ENCODE measurements at regions not wholly inside any gene's neighbourhood (a gene's known extent, or its start where the extent isn't known, plus 50 kb on each side); places are given as distances from the start of the nearest gene placed in this dataset.
A peak's percentile ranks its signal among the peaks of the same experiment; 100 is the strongest.

DNA sequence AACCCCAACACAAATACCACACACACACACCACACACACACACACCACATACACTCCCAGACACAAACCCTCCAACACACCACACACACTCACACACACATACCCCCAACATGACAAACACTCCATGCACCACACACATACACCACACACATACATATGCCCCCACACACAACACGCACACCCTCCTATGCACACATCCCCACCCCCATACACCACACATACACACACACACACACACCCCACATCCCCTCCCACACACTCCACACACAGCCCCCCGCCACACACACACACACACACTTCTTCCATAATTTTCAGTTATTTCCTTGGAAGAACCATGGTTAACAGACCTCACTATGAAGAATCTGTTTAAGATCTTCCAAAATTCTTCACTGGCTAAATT, 173.5 kb upstream of the KCNIP4 start:
- no peak overlapping the region for H3K4me2 ChIP-seq (ENCODE audit: insufficient read depth, low read length, poor library complexity, severe bottlenecking)
- H2BK5ac ChIP-seq (ENCODE audit: low read length): no peak overlapping the region
- peaks cover 0 to 2% of the 10 kb centered on the region in 2 donors for H3K9me3 ChIP-seq (replicated peaks in 1 of 2; ENCODE audit: control insufficient read depth in 2 of 2, insufficient read depth in 1 of 2, low read depth in 1 of 2, low read length in 2 of 2)
- WGBS, 2 donors (ENCODE audit: extremely low coverage in 2 of 2, insufficient read length in 2 of 2, insufficient replicate concordance in 1 of 2): no CpG with 5 or more reads among the region's 2 CpGs
- no peak overlapping the region for H2BK12ac ChIP-seq (ENCODE audit: low read length)
- no peaks in the 10 kb centered on the region for H3K27me3 ChIP-seq (ENCODE audit: control insufficient read depth in 3 of 3, insufficient read depth in 3 of 3, low read depth in 1 of 3, low read length in 3 of 3)
- no peak overlapping the region for H3K14ac ChIP-seq (ENCODE audit: low read length)
- H3K4ac ChIP-seq (ENCODE audit: low read length): no peak overlapping the region
- no peak overlapping the region for H3K27ac ChIP-seq (replicated peaks; ENCODE audit: low read length)
- H3K79me1 ChIP-seq (ENCODE audit: low read depth, low read length): no peaks in the 10 kb centered on the region
- no peak overlapping the region for H3K9ac ChIP-seq (ENCODE audit: low read depth, low read length, poor library complexity)
- H4K91ac ChIP-seq (ENCODE audit: low read depth, low read length, poor library complexity): no peak overlapping the region
- H2BK120ac ChIP-seq (ENCODE audit: low read depth, low read length): no peak overlapping the region
- DNase-seq (ENCODE audit: low spot score): no peak
- no peak overlapping the region for H3K23ac ChIP-seq (ENCODE audit: low read depth, low read length, poor library complexity)
- no peaks in the 10 kb centered on the region for H3K4me1 ChIP-seq (ENCODE audit: control insufficient read depth in 2 of 2, insufficient read depth in 1 of 2, low read depth in 1 of 2, low read length in 2 of 2)
- H3K18ac ChIP-seq (ENCODE audit: low read length): no peak overlapping the region
- no peak overlapping the region for H2BK15ac ChIP-seq (ENCODE audit: low read length)
- H2AK5ac ChIP-seq (ENCODE audit: low read depth, low read length): no peak overlapping the region
- H2AFZ ChIP-seq (ENCODE audit: low read length): no peak overlapping the region
- no peaks in the 10 kb centered on the region for H3K36me3 ChIP-seq (replicated peaks in 1 of 2; ENCODE audit: control insufficient read depth in 2 of 2, insufficient read depth in 2 of 2, low read length in 2 of 2)
- peak overlapping the region; percentile 52 for H4K8ac ChIP-seq (ENCODE audit: low read depth, low read length)
- H3K4me3 ChIP-seq (ENCODE audit: low read length in 2 of 2): peak overlapping the region in 1 of 2 donors; percentile 66

DNA sequence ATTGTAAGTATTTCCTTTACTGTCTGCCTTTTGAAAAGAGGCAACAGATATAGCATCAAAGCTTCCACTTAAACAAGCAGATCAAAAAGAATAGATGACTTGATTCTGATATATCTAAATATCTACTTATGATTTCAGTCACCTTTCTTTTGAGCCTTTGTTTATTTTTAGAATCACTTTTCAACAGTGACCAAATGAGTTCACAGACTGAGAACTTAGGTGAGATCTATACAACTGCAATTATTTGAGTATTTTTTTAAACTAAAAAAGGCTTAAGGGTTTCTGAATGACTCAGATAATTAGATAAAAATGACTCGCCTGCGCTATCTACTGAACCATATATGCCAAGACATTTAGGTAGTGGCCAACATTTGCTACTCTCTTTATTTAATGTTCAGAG, 166.7 kb upstream of the KCNIP4 start:
- Histone ChIP-seq H2AFZ (ENCODE audit: low read length) (no peak overlapping the region), H3K23ac (ENCODE audit: low read depth, low read length, poor library complexity) (no peak overlapping the region), H3K4me3 (ENCODE audit: low read length in 2 of 2) (no peak overlapping the region), H2BK5ac (ENCODE audit: low read length) (no peak overlapping the region), H2AK5ac (ENCODE audit: low read depth, low read length) (no peak overlapping the region), H2BK12ac (ENCODE audit: low read length) (no peak overlapping the region), H3K9ac (ENCODE audit: low read depth, low read length, poor library complexity) (no peak overlapping the region), H3K27ac (replicated peaks; ENCODE audit: low read length) (no peak overlapping the region), H3K4ac (ENCODE audit: low read length) (no peak overlapping the region), H3K4me1 (ENCODE audit: control insufficient read depth in 2 of 2, insufficient read depth in 1 of 2, low read depth in 1 of 2, low read length in 2 of 2) (no peaks in the 10 kb centered on the region), H3K18ac (ENCODE audit: low read length) (no peak overlapping the region), H3K36me3 (replicated peaks in 1 of 2; ENCODE audit: control insufficient read depth in 2 of 2, insufficient read depth in 2 of 2, low read length in 2 of 2) (no peaks in the 10 kb centered on the region), H3K27me3 (ENCODE audit: control insufficient read depth in 3 of 3, insufficient read depth in 3 of 3, low read depth in 1 of 3, low read length in 3 of 3) (no peaks in the 10 kb centered on the region), H4K8ac (ENCODE audit: low read depth, low read length) (no peak overlapping the region), H4K91ac (ENCODE audit: low read depth, low read length, poor library complexity) (no peak overlapping the region), H3K79me1 (ENCODE audit: low read depth, low read length) (no peaks in the 10 kb centered on the region), H3K14ac (ENCODE audit: low read length) (no peak overlapping the region), H2BK15ac (ENCODE audit: low read length) (no peak overlapping the region), H3K9me3 (replicated peaks in 1 of 2; ENCODE audit: control insufficient read depth in 2 of 2, insufficient read depth in 1 of 2, low read depth in 1 of 2, low read length in 2 of 2) (no peaks in the 10 kb centered on the region), H2BK120ac (ENCODE audit: low read depth, low read length) (no peak overlapping the region), H3K4me2 (ENCODE audit: insufficient read depth, low read length, poor library complexity, severe bottlenecking) (no peak overlapping the region)
- DNase-seq (ENCODE audit: low spot score): no peak
- WGBS, 2 donors (ENCODE audit: extremely low coverage in 2 of 2, insufficient read length in 2 of 2, insufficient replicate concordance in 1 of 2): no CpG with 5 or more reads among the region's 2 CpGs

DNA sequence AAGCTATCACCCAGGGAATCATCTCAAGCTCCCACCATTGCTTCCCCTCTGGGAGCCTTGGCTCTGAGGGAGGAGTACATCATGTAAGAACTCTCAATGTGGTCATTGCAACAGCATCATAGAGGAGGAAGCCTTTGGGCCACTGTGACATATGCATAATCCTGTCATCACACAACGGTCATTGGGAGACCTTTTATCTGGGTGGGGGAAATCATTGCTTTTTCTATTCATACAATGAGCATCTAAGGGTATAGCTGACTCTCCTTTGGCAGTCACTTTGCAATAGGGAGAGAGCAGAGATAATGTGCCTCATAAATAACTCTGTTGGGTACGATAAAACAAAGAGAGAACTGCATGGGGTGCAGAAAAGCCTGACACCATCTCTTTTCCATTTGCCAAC, 155.2 kb upstream of the KCNIP4 start:
- no peak overlapping the region for H2BK12ac ChIP-seq (ENCODE audit: low read length)
- no peak overlapping the region for H3K23ac ChIP-seq (ENCODE audit: low read depth, low read length, poor library complexity)
- H3K9me3 ChIP-seq (replicated peaks in 1 of 2; ENCODE audit: control insufficient read depth in 2 of 2, insufficient read depth in 1 of 2, low read depth in 1 of 2, low read length in 2 of 2): no peaks in the 10 kb centered on the region
- no peak overlapping the region for H2BK120ac ChIP-seq (ENCODE audit: low read depth, low read length)
- H3K79me1 ChIP-seq (ENCODE audit: low read depth, low read length): no peaks in the 10 kb centered on the region
- no peak overlapping the region for H3K9ac ChIP-seq (ENCODE audit: low read depth, low read length, poor library complexity)
- no peak overlapping the region for H3K4me2 ChIP-seq (ENCODE audit: insufficient read depth, low read length, poor library complexity, severe bottlenecking)
- no peak overlapping the region for H2AFZ ChIP-seq (ENCODE audit: low read length)
- no peaks in the 10 kb centered on the region for H3K36me3 ChIP-seq (replicated peaks in 1 of 2; ENCODE audit: control insufficient read depth in 2 of 2, insufficient read depth in 2 of 2, low read length in 2 of 2)
- no CpG with 5 or more reads among the region's 2 CpGs for WGBS, 2 donors (ENCODE audit: extremely low coverage in 2 of 2, insufficient read length in 2 of 2, insufficient replicate concordance in 1 of 2)
- no peak overlapping the region for H3K4ac ChIP-seq (ENCODE audit: low read length)
- no peak overlapping the region for H2BK5ac ChIP-seq (ENCODE audit: low read length)
- no peak overlapping the region for H3K18ac ChIP-seq (ENCODE audit: low read length)
- H3K4me3 ChIP-seq (ENCODE audit: low read length in 2 of 2): no peak overlapping the region
- H3K4me1 ChIP-seq (ENCODE audit: control insufficient read depth in 2 of 2, insufficient read depth in 1 of 2, low read depth in 1 of 2, low read length in 2 of 2): no peaks in the 10 kb centered on the region
- no peak overlapping the region for H2AK5ac ChIP-seq (ENCODE audit: low read depth, low read length)
- no peak for DNase-seq (ENCODE audit: low spot score)
- no peaks in the 10 kb centered on the region for H3K27me3 ChIP-seq (ENCODE audit: control insufficient read depth in 3 of 3, insufficient read depth in 3 of 3, low read depth in 1 of 3, low read length in 3 of 3)
- H3K27ac ChIP-seq (replicated peaks; ENCODE audit: low read length): no peak overlapping the region
- no peak overlapping the region for H4K8ac ChIP-seq (ENCODE audit: low read depth, low read length)
- H4K91ac ChIP-seq (ENCODE audit: low read depth, low read length, poor library complexity): no peak overlapping the region
- H2BK15ac ChIP-seq (ENCODE audit: low read length): no peak overlapping the region
- no peak overlapping the region for H3K14ac ChIP-seq (ENCODE audit: low read length)

DNA sequence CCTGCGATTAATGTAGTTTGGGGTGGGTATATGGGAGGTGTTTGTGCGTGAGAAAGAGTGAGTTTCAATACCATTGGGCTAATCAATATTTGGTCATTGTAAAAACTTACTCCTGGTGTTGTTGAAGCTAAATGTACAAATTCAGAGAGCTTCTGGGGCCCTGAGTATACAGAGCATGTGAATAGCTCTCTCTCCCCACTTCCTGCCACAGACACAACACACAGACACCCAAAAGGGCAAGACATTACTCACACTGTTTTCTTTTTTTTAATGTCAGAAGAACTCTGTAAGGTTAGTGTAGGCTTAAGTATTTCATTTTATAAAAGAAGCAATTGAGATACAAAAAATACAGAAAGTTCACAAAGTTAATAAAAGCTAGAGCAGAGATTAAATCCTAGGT, 151.3 kb upstream of the KCNIP4 start:
- no peak for DNase-seq (ENCODE audit: low spot score)
- H3K4me2 ChIP-seq (ENCODE audit: insufficient read depth, low read length, poor library complexity, severe bottlenecking): no peak overlapping the region
- no peak overlapping the region for H2BK15ac ChIP-seq (ENCODE audit: low read length)
- H3K18ac ChIP-seq (ENCODE audit: low read length): no peak overlapping the region
- H3K4ac ChIP-seq (ENCODE audit: low read length): no peak overlapping the region
- no peak overlapping the region for H4K8ac ChIP-seq (ENCODE audit: low read depth, low read length)
- no peak overlapping the region for H2BK5ac ChIP-seq (ENCODE audit: low read length)
- no peak overlapping the region for H3K9ac ChIP-seq (ENCODE audit: low read depth, low read length, poor library complexity)
- H2AFZ ChIP-seq (ENCODE audit: low read length): no peak overlapping the region
- no peaks in the 10 kb centered on the region for H3K9me3 ChIP-seq (replicated peaks in 1 of 2; ENCODE audit: control insufficient read depth in 2 of 2, insufficient read depth in 1 of 2, low read depth in 1 of 2, low read length in 2 of 2)
- no peak overlapping the region for H2BK120ac ChIP-seq (ENCODE audit: low read depth, low read length)
- no peaks in the 10 kb centered on the region for H3K36me3 ChIP-seq (replicated peaks in 1 of 2; ENCODE audit: control insufficient read depth in 2 of 2, insufficient read depth in 2 of 2, low read length in 2 of 2)
- no peak overlapping the region for H3K14ac ChIP-seq (ENCODE audit: low read length)
- H4K91ac ChIP-seq (ENCODE audit: low read depth, low read length, poor library complexity): no peak overlapping the region
- WGBS, 2 donors (ENCODE audit: extremely low coverage in 2 of 2, insufficient read length in 2 of 2, insufficient replicate concordance in 1 of 2): no CpG with 5 or more reads among the region's 2 CpGs
- no peak overlapping the region for H2AK5ac ChIP-seq (ENCODE audit: low read depth, low read length)
- H3K4me1 ChIP-seq (ENCODE audit: control insufficient read depth in 2 of 2, insufficient read depth in 1 of 2, low read depth in 1 of 2, low read length in 2 of 2): no peaks in the 10 kb centered on the region
- no peak overlapping the region for H2BK12ac ChIP-seq (ENCODE audit: low read length)
- no peaks in the 10 kb centered on the region for H3K27me3 ChIP-seq (ENCODE audit: control insufficient read depth in 3 of 3, insufficient read depth in 3 of 3, low read depth in 1 of 3, low read length in 3 of 3)
- H3K27ac ChIP-seq (replicated peaks; ENCODE audit: low read length): no peak overlapping the region
- no peak overlapping the region for H3K4me3 ChIP-seq (ENCODE audit: low read length in 2 of 2)
- no peak overlapping the region for H3K23ac ChIP-seq (ENCODE audit: low read depth, low read length, poor library complexity)
- no peaks in the 10 kb centered on the region for H3K79me1 ChIP-seq (ENCODE audit: low read depth, low read length)

Measured in neuronal stem cell (in vitro differentiated cells).